KMS-11 (cell line): ENCODE measurements at regions not wholly inside any gene's neighbourhood (a gene's known extent, or its start where the extent isn't known, plus 50 kb on each side); places are given as distances from the start of the nearest gene placed in this dataset.

ENCODE experiments used
- H2AFZ ChIP-seq: fragments of 200-600 bp; sonication (generic); 2 replicates; pipeline ENCODE4 v1.6.1; 2016; ENCODE audit warnings: antibody characterized with exemption, mixed run types, low read depth
- H3K27ac ChIP-seq: fragments of 200-600 bp; sonication (generic); 2 replicates; pipeline ENCODE4 v1.6.1; 2016; ENCODE audit warnings: mild to moderate bottlenecking, mixed run types
- H3K27me3 ChIP-seq: fragments of 200-600 bp; sonication (generic); 2 replicates; pipeline ENCODE4 v1.6.1; 2017; ENCODE audit warnings: mild to moderate bottlenecking, low read depth, mixed run types, moderate library complexity; ENCODE audit not compliant: insufficient read depth
- H3K36me3 ChIP-seq: fragments of 200-600 bp; sonication (generic); 2 replicates; pipeline ENCODE4 v1.6.1; 2017; ENCODE audit warnings: mild to moderate bottlenecking, mixed run types; ENCODE audit not compliant: insufficient read depth
- H3K4me1 ChIP-seq: fragments of 200-600 bp; sonication (generic); 2 replicates; pipeline ENCODE4 v1.6.1; 2016; ENCODE audit warnings: mild to moderate bottlenecking, low read depth, mixed run types; ENCODE audit not compliant: poor library complexity, severe bottlenecking
- H3K4me2 ChIP-seq: fragments of 200-600 bp; sonication (generic); 2 replicates; pipeline ENCODE4 v1.7.0; 2016; ENCODE audit warnings: mild to moderate bottlenecking, mixed run types
- H3K4me3 ChIP-seq: fragments of 200-600 bp; sonication (generic); IDR thresholded peaks from 2 replicates; pipeline ENCODE4 v1.6.1; 2017; ENCODE audit warnings: low read depth, low read length, mixed read lengths; ENCODE audit not compliant: insufficient read depth
- H3K79me2 ChIP-seq: fragments of 200-600 bp; sonication (generic); 2 replicates; pipeline ENCODE4 v1.6.1; 2016; ENCODE audit warnings: low read depth, mixed run types; ENCODE audit not compliant: insufficient read depth
- H3K9ac ChIP-seq: fragments of 200-600 bp; sonication (generic); 2 replicates; pipeline ENCODE4 v1.6.1; 2016; ENCODE audit warnings: mild to moderate bottlenecking, mixed run types
- H4K20me1 ChIP-seq: fragments of 200-600 bp; sonication (generic); 2 replicates; pipeline ENCODE4 v1.6.1; 2016; ENCODE audit warnings: mild to moderate bottlenecking, mixed run types; ENCODE audit not compliant: insufficient read depth
- CTCF ChIP-seq: fragments of 200-600 bp; sonication (generic); conservative IDR thresholded peaks from 2 replicates; pipeline ENCODE4 v1.6.1; 2017; ENCODE audit warnings: low read depth, mild to moderate bottlenecking, antibody characterized with exemption, low read length, moderate library complexity, mixed read lengths

- no peaks in the 10 kb centered on the region for H3K27me3 ChIP-seq
- H3K4me3 ChIP-seq = no peak overlapping the region
- H3K27ac ChIP-seq = no peak overlapping the region
- no peaks in the 10 kb centered on the region for H3K4me1 ChIP-seq
- H3K4me2 ChIP-seq = no peak overlapping the region
- no peak for TF ChIP-seq CTCF
- H3K79me2 ChIP-seq = no peaks in the 10 kb centered on the region
- H2AFZ ChIP-seq = no peak overlapping the region
- H3K9ac ChIP-seq = no peak overlapping the region
- no peaks in the 10 kb centered on the region for H3K36me3 ChIP-seq
- no peaks in the 10 kb centered on the region for H4K20me1 ChIP-seq
Observed at GRCh38 chr18:66219817-66220216, 384.1 kb downstream of the CDH19 start.

- no peak overlapping the region for H3K27ac ChIP-seq
- TF ChIP-seq CTCF = no peak
- no peaks in the 10 kb centered on the region for H3K79me2 ChIP-seq
- H3K4me3 ChIP-seq = no peak overlapping the region
- H2AFZ ChIP-seq = no peak overlapping the region
- H3K4me1 ChIP-seq = no peaks in the 10 kb centered on the region
- H3K36me3 ChIP-seq = no peaks in the 10 kb centered on the region
- H4K20me1 ChIP-seq = no peaks in the 10 kb centered on the region
- H3K27me3 ChIP-seq = no peaks in the 10 kb centered on the region
- no peak overlapping the region for H3K4me2 ChIP-seq
- no peak overlapping the region for H3K9ac ChIP-seq
Observed at GRCh38 chr18:66211749-66212148, 392.1 kb downstream of the CDH19 start.

- Histone ChIP-seq H3K27me3 (no peaks in the 10 kb centered on the region), H3K36me3 (no peaks in the 10 kb centered on the region), H3K4me1 (no peaks in the 10 kb centered on the region), H4K20me1 (no peaks in the 10 kb centered on the region), H3K9ac (no peak overlapping the region), H3K4me3 (no peak overlapping the region), H2AFZ (no peak overlapping the region), H3K4me2 (no peak overlapping the region), H3K79me2 (no peaks in the 10 kb centered on the region), H3K27ac (no peak overlapping the region)
- no peak for TF ChIP-seq CTCF
Observed at GRCh38 chr18:66210875-66211274, 393.0 kb downstream of the CDH19 start.

GRCh38 chr18:66209656-66210055 lies 394.2 kb downstream of the CDH19 start:
- no peak for TF ChIP-seq CTCF
- H3K9ac ChIP-seq = no peak overlapping the region

More at GRCh38 chr18:66209656-66210055, 394.2 kb downstream of the CDH19 start:
- Histone ChIP-seq H4K20me1 (no peaks in the 10 kb centered on the region), H3K27ac (no peak overlapping the region), H3K79me2 (no peaks in the 10 kb centered on the region), H3K4me1 (no peaks in the 10 kb centered on the region), H3K36me3 (no peaks in the 10 kb centered on the region), H3K27me3 (no peaks in the 10 kb centered on the region), H3K4me3 (no peak overlapping the region), H2AFZ (no peak overlapping the region), H3K4me2 (no peak overlapping the region)
